ENCODE measurements at regions not wholly inside any gene's neighbourhood (a gene's known extent, or its start where the extent isn't known, plus 50 kb on each side); places are given as distances from the start of the nearest gene placed in this dataset.
"Not testable (repeated sequence)": the region's sequence is repeated elsewhere in the genome, so short reads cannot be mapped to it uniquely, and the experiment has no call there.

DNA sequence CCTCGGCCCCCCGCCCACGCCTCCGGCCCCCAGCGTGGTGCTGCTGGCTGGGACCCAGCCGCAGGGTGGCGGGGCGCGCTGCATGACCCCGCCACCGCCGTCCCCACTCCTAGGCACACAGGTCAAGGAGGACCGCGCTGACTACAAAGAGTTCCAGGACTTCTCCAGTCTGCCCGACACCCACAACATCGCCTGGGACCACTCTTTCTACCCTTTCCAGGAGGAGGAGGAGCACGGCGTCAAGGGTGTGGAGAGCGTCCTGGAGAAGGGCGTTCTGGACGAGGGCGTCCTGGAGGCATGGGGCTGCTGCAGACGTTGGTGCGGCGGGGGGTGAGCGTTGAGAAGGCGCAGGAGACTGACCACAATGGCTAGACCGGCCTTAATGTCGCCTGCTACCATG lies 101.7 kb upstream of the OR4C13 start:
- TF ChIP-seq, protein P1, sequence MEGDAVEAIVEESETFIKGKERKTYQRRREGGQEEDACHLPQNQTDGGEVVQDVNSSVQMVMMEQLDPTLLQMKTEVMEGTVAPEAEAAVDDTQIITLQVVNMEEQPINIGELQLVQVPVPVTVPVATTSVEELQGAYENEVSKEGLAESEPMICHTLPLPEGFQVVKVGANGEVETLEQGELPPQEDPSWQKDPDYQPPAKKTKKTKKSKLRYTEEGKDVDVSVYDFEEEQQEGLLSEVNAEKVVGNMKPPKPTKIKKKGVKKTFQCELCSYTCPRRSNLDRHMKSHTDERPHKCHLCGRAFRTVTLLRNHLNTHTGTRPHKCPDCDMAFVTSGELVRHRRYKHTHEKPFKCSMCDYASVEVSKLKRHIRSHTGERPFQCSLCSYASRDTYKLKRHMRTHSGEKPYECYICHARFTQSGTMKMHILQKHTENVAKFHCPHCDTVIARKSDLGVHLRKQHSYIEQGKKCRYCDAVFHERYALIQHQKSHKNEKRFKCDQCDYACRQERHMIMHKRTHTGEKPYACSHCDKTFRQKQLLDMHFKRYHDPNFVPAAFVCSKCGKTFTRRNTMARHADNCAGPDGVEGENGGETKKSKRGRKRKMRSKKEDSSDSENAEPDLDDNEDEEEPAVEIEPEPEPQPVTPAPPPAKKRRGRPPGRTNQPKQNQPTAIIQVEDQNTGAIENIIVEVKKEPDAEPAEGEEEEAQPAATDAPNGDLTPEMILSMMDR (IDR thresholded peaks at IDR 0.05), result not testable (repeated sequence)
- TF ChIP-seq POLR2A (IDR thresholded peaks at IDR 0.05), result not testable (repeated sequence)

Measured in heart left ventricle (tissue), 13 donors.